ENCODE measurements at regions not wholly inside any gene's neighbourhood (a gene's known extent, or its start where the extent isn't known, plus 50 kb on each side); places are given as distances from the start of the nearest gene placed in this dataset.
A peak's percentile ranks its signal among the peaks of the same experiment; 100 is the strongest.
"Not testable (repeated sequence)": the region's sequence is repeated elsewhere in the genome, so short reads cannot be mapped to it uniquely, and the experiment has no call there.

DNA sequence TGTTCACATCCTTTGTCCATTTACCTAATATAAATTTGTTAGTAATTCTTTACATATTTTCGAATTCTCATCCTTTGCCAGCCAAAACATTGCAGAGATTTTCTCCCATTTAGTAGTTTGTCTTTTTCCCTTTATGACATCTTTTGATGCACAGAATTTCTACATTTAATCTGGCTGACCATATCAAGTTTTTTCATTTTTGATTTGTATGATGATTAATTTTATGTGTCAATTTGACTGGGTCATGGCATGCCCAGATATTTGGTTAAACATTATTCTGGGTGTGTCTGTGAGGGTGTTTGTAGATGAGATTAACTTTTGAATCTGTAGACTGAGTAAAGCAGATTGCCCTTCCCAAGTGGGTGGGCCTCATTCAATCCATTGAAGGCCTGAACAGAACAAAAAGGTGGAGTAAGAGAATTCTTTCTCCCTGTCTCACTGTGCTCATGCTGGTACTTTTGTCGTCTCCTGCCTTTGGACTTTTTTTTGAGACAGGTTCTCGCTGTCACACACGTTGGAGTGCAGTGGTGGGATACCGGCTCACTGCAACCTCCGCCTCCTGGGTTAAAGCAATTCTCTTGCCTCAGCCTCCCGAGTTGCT, 72.1 kb upstream of the EPB41L1 start:
- no peak for DNase-seq (ENCODE audit: low spot score)

DNA sequence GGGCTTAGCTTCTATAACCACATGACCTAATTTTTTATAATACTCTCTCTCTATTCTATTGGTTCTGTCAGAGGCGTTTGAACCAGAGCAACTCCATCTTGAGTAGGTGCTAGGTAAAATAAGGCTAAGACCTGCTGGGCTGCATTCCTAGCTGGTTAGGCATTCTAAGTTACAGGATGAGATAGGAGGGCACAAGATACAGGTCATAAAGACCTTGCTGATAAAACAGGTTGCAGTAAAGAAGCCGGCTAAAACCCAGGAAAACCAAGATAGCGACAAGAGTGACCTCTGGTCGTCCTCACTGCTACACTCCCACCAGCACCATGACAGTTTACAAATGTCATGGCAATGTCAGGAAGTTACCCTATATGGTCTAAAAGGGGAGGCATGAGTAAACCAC, 71.3 kb upstream of the EPB41L1 start:
- DNase-seq (ENCODE audit: low spot score) = not testable (repeated sequence)

DNA sequence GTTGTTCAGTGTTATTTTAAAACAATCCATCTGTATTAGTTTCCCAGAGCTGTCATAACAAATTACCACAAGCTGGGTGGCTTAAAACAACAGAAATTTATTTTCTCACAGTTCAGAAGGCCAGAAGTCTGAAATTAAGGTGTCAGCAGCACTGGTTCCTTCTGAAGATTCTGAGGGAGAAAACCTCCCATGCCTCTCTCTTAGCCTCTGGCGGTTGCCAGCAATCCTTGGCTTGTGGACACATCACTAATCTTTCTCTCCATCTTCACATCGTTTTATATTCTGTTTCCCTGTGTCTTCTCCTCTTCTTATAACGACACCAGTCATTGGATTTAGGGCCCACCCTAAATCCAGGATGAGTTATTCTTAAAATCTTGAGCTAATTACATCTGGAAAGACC, 70.2 kb upstream of the EPB41L1 start:
- no peak for DNase-seq (ENCODE audit: low spot score)

DNA sequence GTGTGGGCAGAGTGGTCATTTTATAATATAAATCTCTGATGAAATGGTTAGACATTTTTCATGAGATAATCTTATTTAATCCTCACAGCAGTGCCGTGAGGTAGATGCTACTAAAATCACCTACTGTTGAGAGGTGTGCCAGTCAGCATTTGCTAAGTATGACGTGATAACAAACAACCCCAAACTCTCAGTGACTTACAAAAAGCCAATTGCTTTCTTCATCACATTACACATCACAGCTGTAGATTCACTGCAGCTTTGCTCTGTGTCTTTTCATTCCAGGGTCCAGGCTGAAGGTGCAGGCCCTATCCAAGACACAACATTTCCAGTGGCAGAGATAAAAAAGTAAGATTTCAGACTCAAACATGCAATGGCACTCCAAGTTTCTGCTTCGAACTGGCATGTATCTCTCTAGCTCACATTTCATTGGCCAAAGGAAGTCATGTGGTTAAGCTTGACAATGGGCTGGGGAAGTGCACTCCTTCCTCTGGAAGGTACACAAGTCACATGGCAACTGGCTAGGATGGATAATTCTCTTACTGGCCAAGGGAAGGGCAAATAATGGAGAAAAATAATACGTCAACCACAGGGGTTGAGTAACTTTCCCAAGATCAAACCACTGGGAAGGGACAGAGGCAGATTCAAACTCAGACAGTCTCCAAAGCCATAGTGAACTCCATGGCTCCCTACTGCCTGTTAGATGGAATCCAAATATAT, 69.5 kb upstream of the EPB41L1 start:
- no peak for DNase-seq (ENCODE audit: low spot score)

DNA sequence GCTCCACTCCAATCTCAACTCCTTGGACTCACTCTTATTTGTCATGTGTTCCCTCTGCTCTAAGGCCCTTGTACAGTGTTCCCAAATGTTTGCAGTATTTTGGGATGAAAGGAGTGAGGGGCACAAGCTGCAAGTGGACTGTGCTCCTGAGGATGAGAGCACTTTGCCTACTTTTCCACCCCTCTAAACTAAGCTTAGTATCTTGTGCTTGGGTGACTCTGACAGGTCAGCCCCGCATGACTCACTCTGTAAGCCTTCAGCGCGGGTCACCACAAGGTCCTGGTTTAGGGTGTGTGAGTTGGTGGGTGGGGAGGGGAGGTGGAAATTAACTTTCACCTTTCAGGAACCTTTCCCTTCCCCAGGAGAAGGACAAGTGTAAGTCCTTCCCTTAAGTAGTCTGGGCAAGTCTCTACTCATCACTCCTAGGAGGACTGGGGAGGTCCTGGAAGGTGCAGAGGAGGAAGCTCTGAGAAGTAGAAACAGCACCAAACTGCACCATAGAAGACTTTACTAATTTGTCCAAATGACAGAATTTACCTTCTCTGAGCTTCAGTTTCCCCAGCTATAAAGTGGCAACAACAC, 68.8 kb upstream of the EPB41L1 start:
- DNase-seq (ENCODE audit: low spot score) = no peak

DNA sequence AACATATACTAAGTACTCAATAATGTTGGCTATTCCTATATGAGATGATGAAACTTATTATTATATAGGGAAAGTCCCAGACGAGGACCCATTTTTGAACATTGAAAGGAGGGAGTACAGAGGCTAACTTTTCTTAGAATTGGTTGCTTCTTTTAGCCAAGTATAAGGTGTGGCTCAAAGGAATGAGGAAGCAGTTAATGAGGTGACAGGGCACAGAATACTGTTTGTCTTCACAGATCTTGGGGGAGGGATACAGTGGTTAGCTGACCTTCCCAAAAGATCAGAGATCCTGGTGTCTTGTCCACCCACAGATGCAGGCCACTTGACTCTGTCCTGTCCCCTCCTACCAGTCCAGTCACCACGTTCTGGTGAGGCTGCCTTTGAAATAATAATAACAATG, 67.8 kb upstream of the EPB41L1 start:
- DNase-seq (ENCODE audit: low spot score) = no peak

DNA sequence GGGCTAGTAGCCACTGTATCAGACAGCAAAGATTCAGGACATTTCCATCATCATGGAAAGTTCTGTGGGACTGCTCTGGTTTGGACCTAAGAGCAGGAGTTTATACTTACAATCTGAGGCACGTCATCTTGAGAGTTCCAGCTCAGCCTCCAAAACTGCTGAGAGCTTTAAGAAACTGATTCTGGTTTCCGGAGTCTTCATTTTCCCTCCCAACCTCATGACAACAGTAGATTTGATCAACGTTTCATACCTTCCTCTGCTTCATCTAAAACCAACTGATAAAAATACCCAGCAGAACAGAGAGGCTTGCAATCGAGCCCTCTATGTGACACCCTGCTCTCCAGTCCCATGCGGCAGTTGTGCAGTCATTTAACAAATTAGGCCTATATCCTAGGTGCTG, 64.3 kb upstream of the EPB41L1 start:
- DNase-seq (ENCODE audit: low spot score) = no peak

DNA sequence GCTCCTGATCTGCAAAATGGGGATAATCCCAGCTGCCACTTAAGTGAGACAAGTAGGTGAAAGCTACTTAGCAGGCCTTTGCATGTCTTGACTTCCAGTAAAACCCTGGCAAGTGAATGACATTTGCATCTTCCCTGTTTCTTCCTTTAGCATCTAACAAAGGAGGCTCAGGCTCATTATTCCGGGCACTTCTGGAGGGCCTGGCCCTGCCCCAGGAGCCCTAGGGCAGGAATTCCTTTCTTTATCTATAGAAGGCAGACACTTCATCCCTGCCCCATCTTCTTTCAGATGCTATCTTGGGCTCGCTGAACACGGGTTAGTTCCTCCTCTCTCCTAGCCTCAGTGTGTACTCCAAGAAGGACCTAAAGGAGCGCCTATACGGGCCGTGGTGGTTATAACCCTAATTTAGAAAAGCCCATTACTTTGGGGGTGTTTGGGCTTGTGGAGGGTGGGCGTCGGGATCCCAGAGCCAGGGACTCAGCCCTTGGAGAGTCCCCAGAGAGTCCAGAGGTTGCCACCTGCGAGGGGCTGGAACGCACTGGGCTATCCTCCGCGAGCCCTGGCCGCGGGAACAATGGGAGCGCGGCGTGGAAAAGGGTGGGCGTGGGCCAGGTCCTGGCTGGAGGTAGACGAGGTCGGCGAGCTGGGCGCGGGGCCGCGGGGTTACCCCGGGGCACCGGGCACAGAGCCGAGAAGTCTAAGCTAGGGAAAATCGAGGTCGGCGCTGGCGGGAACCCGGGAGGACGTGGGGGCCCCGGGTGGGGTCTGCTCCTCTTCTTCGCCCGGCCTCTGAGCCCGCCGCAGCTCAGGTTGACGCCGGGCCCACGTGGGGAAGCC, 62.8 kb upstream of the EPB41L1 start:
- DNase-seq (ENCODE audit: low spot score) = no peak

DNA sequence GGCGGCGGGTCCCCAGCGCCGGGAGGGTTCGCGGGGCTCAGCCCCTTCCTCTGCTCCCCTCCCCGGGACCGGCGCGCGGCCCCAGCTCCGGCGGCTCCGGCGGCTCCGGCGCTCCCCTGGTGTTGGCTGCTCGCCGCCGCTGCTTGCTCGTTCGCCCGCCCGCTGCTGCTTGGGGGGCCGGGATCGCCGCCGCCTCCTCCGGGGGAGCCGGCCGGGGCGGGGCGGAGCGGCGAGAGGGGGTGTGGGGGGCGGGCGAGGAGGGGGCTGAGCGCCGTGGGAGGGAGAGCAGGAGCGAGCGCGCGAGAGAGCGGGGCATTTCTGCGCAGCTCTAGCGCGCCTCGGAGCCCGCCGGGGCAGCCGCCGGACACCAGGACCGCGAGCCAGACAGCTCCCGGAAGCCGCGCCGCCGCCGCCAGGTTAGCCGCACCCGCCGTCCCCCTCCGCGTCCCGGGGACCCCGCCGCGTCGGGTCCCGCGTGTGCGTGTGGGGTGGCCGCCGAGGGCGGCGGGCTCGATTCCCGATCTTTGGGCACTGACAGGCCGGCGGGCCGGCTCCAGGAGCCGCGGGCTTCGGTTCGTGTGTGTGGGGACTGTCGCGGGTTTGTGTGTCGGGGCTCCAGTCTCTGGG, 62.0 kb upstream of the EPB41L1 start:
- peak; percentile 30 for DNase-seq (ENCODE audit: low spot score)

DNA sequence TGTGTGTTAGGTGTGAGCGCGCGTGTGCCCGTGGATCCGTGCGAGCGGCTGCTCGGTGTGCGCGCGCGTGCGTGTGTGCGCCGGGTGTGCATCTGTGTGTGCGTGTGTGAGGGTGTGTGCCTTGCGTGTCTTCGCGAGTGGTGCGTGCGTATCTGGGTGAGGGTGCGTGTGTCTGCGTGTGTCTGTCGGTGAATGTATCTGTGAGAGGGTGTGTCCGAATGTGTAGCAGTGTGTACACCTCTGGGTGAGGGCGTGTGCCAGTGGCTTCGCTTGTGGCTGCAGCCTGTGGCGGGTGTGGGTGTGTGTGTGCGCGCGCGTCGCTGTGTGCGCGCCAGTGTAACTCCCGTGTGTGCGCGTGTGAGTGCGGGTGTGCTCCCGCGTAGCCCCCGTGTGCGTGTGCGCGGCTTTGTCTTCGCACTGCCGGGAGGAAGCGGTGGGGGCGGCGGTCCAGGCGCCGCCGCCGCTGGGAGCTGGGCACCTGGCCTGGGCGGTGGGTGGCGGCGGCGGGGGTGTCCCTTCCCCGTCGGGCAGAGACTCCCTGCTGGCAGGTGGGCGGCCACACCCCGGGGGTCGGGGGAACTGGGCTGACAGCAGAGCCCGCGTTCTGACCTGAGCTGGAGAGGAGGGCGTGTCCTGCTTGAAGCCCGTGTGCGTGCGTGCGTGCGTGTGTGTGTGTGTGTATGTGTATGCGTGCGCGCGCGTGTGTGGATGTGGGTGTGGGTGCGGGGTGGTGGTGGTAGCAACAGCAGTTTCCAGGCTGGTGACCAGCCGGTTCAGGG, 61.3 kb upstream of the EPB41L1 start:
- DNase-seq (ENCODE audit: low spot score) = no peak

DNA sequence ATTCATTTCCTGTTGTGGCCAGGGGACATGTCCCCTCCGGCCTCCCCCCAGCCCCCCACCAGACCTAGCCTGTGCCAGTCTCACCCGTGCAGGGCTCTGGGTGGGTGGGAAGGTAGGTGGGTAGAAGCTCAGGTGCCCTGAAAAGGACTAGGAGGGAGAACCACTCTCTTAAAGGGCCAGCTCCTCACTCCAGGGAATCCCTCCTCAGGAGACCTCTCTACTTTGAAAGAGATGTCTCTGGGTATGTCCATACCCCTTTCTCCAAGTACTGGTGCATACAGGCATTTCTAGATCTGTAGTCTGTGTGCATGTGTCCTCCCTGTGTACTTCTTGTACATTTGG, 60.8 kb upstream of the EPB41L1 start:
- no peak for DNase-seq (ENCODE audit: low spot score)

DNA sequence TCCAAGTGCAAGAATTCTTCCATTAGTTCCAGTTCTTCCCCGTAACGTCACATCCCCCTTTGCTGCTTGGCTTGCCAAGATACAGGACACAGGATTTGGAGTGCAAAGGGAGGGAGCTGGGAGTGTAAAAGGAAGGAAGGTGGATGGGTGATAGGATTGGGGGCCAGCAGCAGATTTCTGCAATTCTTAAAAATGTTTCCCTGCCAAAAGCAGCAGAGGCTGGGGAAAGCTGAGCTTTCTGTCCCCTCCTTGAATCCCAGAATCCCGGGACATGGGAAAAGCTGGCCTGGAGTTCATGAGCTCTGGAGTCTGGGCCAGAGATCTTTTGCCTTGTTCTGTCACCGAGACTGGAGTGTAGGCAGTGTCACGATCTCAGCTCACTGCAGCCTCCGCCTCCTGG, 60.0 kb upstream of the EPB41L1 start:
- no peak for DNase-seq (ENCODE audit: low spot score)

DNA sequence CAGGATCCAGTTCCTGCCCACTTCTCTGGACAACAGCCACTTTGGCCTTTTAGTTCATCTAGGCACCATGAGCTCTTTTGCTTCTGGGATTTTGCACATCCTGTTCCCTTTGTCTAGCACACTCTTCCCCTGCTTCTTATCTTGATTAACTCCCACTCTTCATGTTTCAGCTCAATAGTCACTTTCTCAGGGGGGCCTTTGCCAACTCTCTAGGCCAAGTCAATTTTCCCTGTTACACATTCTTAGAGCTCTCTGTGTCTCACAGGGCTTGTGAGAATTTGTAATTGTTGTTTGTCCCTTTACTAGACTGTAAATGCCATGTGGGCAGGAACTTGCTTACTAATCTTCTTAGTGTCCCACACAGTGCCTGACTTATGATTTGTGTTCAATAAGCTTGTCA, 58.1 kb upstream of the EPB41L1 start:
- no peak for DNase-seq (ENCODE audit: low spot score)

DNA sequence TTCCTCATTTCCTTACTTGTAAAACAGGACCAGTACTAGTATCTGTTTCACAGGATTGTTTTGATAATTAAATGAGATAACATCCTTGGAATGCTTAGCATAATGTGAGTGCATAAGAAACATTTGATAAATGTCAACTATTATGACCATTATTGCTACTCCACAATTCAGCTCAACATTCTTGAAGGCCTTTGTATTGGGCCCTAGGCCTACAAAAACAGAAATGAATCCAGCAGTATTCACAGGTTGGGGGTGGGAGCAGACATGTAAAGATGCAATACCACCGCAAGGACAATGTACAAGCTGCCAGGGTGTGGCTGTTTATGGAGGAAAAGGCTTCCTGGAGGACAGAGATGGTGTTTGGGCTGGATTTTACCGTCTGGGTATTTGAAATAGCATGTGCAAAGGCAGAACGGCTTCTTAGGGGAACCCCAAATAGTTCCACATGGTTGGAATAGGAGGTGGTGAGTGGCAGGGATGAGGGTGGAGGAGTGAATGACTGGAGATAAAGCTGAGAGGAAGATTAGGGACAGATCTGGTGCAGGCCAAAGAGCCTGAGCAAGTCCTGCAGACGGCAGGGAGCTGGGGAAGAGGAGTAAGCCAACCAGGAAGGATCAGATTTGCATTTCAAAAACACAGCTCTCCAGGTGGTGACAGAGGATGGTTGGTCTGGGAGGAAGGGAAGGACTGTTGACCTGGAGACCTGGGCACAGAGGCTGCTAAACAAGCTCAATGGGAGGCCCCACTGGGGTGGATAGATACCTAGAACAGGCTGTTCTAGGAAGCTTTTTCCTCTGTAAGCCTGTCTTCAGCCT, 57.0 kb upstream of the EPB41L1 start:
- DNase-seq (ENCODE audit: low spot score) = no peak

DNA sequence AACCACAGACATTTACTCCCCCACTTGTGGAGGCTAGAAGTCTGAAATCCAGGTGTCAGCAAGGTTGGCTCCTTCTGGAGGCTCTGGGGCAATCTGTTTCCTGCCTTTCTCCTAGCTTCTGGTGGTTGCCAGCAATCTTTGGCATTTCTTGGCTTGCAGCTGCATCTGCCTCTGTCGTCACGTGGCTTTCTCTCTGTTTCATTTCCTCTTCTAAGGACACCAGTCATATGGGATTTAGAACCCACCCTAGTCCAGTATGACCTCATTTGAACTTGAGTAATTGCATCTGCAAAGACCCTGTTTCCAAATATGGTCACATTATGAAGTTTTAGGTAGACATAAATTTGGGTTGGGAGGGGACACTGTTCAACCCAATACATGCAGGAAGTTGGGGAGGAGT, 56.2 kb upstream of the EPB41L1 start:
- peak; percentile 58 for DNase-seq (ENCODE audit: low spot score)

DNA sequence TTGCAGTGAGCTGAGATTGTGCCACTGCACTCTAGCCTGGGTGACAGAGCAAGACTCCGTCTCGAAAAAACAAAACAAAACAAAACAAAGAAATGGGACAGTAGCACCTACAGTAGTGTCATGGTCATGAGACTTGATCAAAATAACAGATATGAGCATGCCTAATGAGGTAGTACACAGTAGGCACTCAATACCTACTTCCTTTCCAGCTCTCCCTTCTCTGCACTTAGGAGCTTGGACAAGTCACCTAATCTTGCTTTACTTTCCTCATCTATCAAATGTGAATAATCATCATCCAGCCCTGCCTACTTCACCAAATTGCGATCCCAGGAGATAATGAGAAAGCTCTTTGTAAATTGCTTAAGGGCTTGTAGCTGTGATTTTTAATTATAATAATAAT, 55.4 kb upstream of the EPB41L1 start:
- no peak for DNase-seq (ENCODE audit: low spot score)

DNA sequence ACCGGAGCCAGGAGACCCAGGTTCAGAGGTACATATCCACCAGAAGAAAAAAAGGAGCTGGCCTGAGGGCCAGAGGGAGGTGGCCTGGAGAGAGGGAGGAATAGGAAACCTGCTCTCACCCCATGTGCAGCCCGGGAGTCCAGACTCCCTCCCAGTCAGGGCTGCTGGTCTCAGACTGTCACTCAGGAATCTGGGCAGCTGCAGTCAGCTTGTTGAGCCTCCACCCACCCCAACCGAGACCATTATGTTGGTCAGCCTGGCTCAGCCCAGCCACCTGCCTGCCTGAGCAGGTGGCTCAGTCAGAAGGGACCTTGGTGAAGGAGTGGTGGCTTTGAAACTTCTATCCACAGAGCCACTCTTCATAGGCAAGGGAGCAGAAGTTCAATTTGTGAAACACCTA, 53.3 kb upstream of the EPB41L1 start:
- DNase-seq (ENCODE audit: low spot score) = no peak

DNA sequence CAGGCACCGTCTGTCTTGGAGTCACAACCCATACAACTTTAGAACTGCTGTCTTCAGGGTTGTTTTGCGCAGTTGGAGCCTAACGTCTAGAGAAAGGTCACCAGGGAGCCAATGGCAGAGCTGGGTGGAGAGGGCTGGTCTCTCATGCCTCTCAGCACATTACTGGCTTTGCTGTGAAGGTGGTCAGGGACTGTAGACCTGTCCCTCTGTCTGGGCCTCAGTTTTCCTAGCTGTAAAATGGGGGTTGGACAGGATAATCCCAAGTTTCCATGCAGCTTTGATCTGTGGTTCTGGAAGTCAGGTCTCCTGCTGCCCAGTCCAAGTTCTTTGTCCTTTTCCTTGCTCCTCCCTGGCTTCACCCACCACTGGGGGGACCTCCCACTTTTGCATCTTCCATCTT, 52.2 kb upstream of the EPB41L1 start:
- no peak for DNase-seq (ENCODE audit: low spot score)

DNA sequence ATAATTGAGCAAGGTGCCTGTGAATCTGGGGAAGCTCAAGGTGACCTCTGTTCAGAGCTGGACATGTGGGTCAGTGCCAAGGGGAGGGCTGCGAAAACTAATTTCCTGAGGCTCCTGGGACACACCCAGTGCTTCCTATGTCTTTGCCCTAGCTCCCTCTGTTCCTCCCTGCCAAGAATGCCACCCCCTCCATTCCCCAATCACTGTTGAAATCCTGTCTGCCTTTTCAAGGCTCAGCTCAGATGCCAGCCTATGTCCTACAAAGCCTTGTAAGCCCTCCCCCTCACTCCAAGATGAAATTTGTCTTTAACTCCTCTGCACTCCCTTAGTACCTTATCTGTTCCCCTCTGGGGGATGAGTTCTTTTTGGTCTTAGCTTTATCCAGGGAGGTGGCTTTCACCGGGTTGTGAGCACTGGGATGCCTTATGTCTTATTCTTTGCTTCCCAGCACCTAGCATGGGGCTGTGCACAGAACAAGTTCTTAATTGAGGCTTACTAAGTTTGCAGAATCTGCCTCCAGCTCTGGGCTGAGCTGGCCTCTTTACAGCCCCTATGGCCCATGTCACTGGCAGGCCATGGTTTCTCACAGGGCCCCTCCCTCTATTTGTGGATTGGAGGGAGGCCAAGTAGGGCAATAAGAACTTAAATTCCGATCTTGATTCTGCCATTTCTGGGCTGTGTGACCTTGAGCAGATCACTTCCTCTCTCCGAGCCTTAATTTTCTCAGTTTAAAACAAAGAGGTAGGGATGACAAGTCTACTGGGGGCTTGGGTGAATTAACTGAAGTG, 51.5 kb upstream of the EPB41L1 start:
- no peak for DNase-seq (ENCODE audit: low spot score)

DNA sequence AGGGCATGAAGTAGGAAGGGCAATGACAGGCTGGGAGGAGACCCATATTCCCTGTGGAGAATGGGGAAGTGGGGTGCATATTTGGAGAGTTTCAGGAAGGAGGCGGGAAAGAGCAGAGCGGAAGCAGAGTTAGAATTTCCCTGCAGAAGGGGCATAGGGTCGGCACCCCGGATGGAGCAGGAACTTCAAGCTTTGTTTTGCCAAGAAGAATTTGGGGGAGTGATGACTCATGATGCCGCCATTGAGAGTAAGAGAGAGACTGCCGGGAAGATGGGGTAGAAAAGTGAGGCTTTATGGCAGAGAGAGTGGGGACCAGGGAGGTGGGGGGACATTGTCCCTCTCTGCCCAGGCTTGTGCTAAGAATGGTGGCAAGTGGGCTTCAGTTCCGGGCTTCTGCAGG, 50.3 kb upstream of the EPB41L1 start:
- no peak for DNase-seq (ENCODE audit: low spot score)

Measured in germinal center (tissue), 1 donor.